Right atrium auricular region (tissue), 2 donors: ENCODE measurements at regions not wholly inside any gene's neighbourhood (a gene's known extent, or its start where the extent isn't known, plus 50 kb on each side); places are given as distances from the start of the nearest gene placed in this dataset.
"Not testable (repeated sequence)": the region's sequence is repeated elsewhere in the genome, so short reads cannot be mapped to it uniquely, and the experiment has no call there.

Source experiments
- DNase-seq: peaks from one replicate; pipeline ENCODE4 v3.0.0-alpha.2; 2019; ENCODE audit warnings: low spot score
- H3K27ac ChIP-seq, 2 donors: fragments of 200-600 bp; sonication (generic); 1 replicate in 1 of 2; 2 replicates in 1 of 2; pipeline ENCODE4 v1.5.1; 2016 to 2019
- H3K27me3 ChIP-seq, 2 donors: fragments of 200-600 bp; sonication (generic); one replicate each; pipeline versions ENCODE4 v1.5.1 to v1.6.0; 2017 to 2019
- H3K36me3 ChIP-seq: fragments of 200-600 bp; sonication (generic); one replicate; pipeline ENCODE4 v1.5.1; 2016
- H3K4me1 ChIP-seq, 2 donors: fragments of 200-600 bp; sonication (generic); one replicate each; pipeline versions ENCODE4 v1.5.1 to v1.6.0; 2017 to 2019
- H3K4me3 ChIP-seq, 2 donors: fragments of 200-600 bp; sonication (generic); 1 replicate in 1 of 2; 2 replicates in 1 of 2; pipeline ENCODE4 v1.5.1; 2017 to 2019; ENCODE audit warnings: mild to moderate bottlenecking in 1 of 2, moderate library complexity in 1 of 2
- H3K9me3 ChIP-seq, 2 donors: fragments of 200-600 bp; sonication (generic); one replicate each; pipeline ENCODE4 v1.5.1; 2019
- CTCF ChIP-seq, 2 donors: fragments of 200-600 bp; sonication (generic); IDR thresholded peaks; one replicate each; pipeline ENCODE4 v1.5.1; 2019; ENCODE audit warnings: antibody characterized with exemption in 2 of 2

- Histone ChIP-seq H3K27ac (no peak overlapping the region), H3K36me3 (no peaks in the 10 kb centered on the region), H3K9me3 (peaks cover 0 to 35% of the 10 kb centered on the region in 2 donors), H3K4me1 (no peaks in the 10 kb centered on the region), H3K27me3 (no peaks in the 10 kb centered on the region), H3K4me3 (no peak overlapping the region)
- DNase-seq = no peak
- TF ChIP-seq CTCF (IDR thresholded peaks at IDR 0.05) = no peak
These were observed 409.8 kb upstream of the FRG1 start for GRCh38 chr4:189530848-189531247.

- no peak for TF ChIP-seq CTCF (IDR thresholded peaks at IDR 0.05)
- DNase-seq = no peak
- Histone ChIP-seq H3K36me3 (no peaks in the 10 kb centered on the region), H3K4me1 (no peaks in the 10 kb centered on the region), H3K4me3 (no peak overlapping the region), H3K27ac (no peak overlapping the region), H3K9me3 (peaks cover 0 to 34% of the 10 kb centered on the region in 2 donors), H3K27me3 (no peaks in the 10 kb centered on the region)
These were observed 407.1 kb upstream of the FRG1 start for GRCh38 chr4:189533603-189534002.

GRCh38 chr4:189547559-189547958, 393.1 kb upstream of the FRG1 start:
- Histone ChIP-seq H3K36me3 (no peaks in the 10 kb centered on the region), H3K9me3 (no peaks in the 10 kb centered on the region), H3K4me1 (no peaks in the 10 kb centered on the region), H3K27me3 (no peaks in the 10 kb centered on the region), H3K4me3 (no peak overlapping the region), H3K27ac (no peak overlapping the region)
- no peak for DNase-seq
- no peak for TF ChIP-seq CTCF (IDR thresholded peaks at IDR 0.05)

GRCh38 chr4:189548484-189549125, 392.1 kb upstream of the FRG1 start:
- Histone ChIP-seq H3K27me3 (no peaks in the 10 kb centered on the region), H3K4me1 (no peaks in the 10 kb centered on the region), H3K9me3 (no peaks in the 10 kb centered on the region), H3K4me3 (no peak overlapping the region), H3K36me3 (no peaks in the 10 kb centered on the region), H3K27ac (no peak overlapping the region)
- no peak for DNase-seq
- no peak for TF ChIP-seq CTCF (IDR thresholded peaks at IDR 0.05)

- not testable (repeated sequence) for H3K9me3 ChIP-seq, H3K4me3 ChIP-seq, H3K27me3 ChIP-seq, H3K36me3 ChIP-seq, DNase-seq, H3K27ac ChIP-seq, H3K4me1 ChIP-seq
These were observed 388.6 kb upstream of the FRG1 start for GRCh38 chr4:189551931-189552670.

GRCh38 chr4:189560605-189561004, 380.1 kb upstream of the FRG1 start:
- not testable (repeated sequence) for H3K27ac ChIP-seq, H3K9me3 ChIP-seq, H3K36me3 ChIP-seq, H3K4me1 ChIP-seq, H3K27me3 ChIP-seq, DNase-seq, H3K4me3 ChIP-seq

- not testable (repeated sequence) for H3K27ac ChIP-seq, H3K4me3 ChIP-seq, H3K9me3 ChIP-seq, H3K4me1 ChIP-seq, H3K27me3 ChIP-seq, DNase-seq, H3K36me3 ChIP-seq
These were observed 376.9 kb upstream of the FRG1 start for GRCh38 chr4:189563751-189564150.

GRCh38 chr4:189566271-189566670, 374.4 kb upstream of the FRG1 start:
- H3K36me3 ChIP-seq, H3K9me3 ChIP-seq, H3K4me1 ChIP-seq, H3K27me3 ChIP-seq, H3K4me3 ChIP-seq, H3K27ac ChIP-seq, DNase-seq: not testable (repeated sequence)

- not testable (repeated sequence) for H3K4me3 ChIP-seq, DNase-seq, H3K36me3 ChIP-seq, H3K27ac ChIP-seq, H3K4me1 ChIP-seq, H3K9me3 ChIP-seq, H3K27me3 ChIP-seq
These were observed 373.8 kb upstream of the FRG1 start for GRCh38 chr4:189566900-189567299.

- H3K9me3 ChIP-seq, H3K4me1 ChIP-seq, H3K27me3 ChIP-seq, H3K4me3 ChIP-seq, H3K27ac ChIP-seq, DNase-seq, H3K36me3 ChIP-seq: not testable (repeated sequence)
These were observed 361.0 kb upstream of the FRG1 start for GRCh38 chr4:189579645-189580044.
